Neural cell (in vitro differentiated cells): ENCODE measurements at regions not wholly inside any gene's neighbourhood (a gene's known extent, or its start where the extent isn't known, plus 50 kb on each side); places are given as distances from the start of the nearest gene placed in this dataset.

Experiments
- CTCF ChIP-seq: fragments of 450-650 bp; IDR thresholded peaks from 2 replicates; pipeline ENCODE4 v1.5.1; 2014; ENCODE audit warnings: antibody characterized with exemption, mild to moderate bottlenecking, moderate library complexity; ENCODE audit not compliant: poor library complexity, severe bottlenecking
- EP300 ChIP-seq: fragments of 450-650 bp; conservative IDR thresholded peaks from 2 replicates; pipeline ENCODE4 v1.6.1; 2014; ENCODE audit warnings: antibody characterized with exemption, mild to moderate bottlenecking, moderate library complexity; ENCODE audit not compliant: poor library complexity, severe bottlenecking
- EZH2 ChIP-seq: fragments of 200-600, 300-800 bp; shearing (Covaris generic), sonication (generic); IDR thresholded peaks from 2 replicates; pipeline ENCODE4 v1.6.1; 2014; ENCODE audit warnings: antibody characterized with exemption, low read length, borderline replicate concordance, mild to moderate bottlenecking; ENCODE audit not compliant: insufficient read depth, poor library complexity, severe bottlenecking
- MXI1 ChIP-seq: fragments of 450-650 bp; conservative IDR thresholded peaks from 2 replicates; pipeline ENCODE4 v1.6.1; 2014; ENCODE audit warnings: antibody characterized with exemption, mild to moderate bottlenecking; ENCODE audit not compliant: poor library complexity, severe bottlenecking
- POLR2AphosphoS5 ChIP-seq: IDR thresholded peaks from 2 replicates; pipeline ENCODE4 v1.6.1; 2012
- REST ChIP-seq: IDR thresholded peaks from 2 replicates; pipeline ENCODE4 v1.6.1; 2012; ENCODE audit warnings: borderline replicate concordance
- SMC3 ChIP-seq: fragments of 450-650 bp; conservative IDR thresholded peaks from 2 replicates; pipeline ENCODE4 v1.6.1; 2014; ENCODE audit warnings: antibody characterized with exemption, mild to moderate bottlenecking, moderate library complexity; ENCODE audit not compliant: poor library complexity
- TAF1 ChIP-seq: IDR thresholded peaks from 2 replicates; pipeline ENCODE4 v1.6.1; 2012; ENCODE audit warnings: low read depth

GRCh38 chr9:16074963-16075362, 522.1 kb downstream of the CCDC171 start:
- TF ChIP-seq CTCF (no peak), POLR2AphosphoS5 (no peak), EP300 (no peak), EZH2 (no peak), REST (no peak), TAF1 (no peak), MXI1 (no peak), SMC3 (no peak)
